Smooth muscle cell (in vitro differentiated cells): ENCODE measurements at regions not wholly inside any gene's neighbourhood (a gene's known extent, or its start where the extent isn't known, plus 50 kb on each side); places are given as distances from the start of the nearest gene placed in this dataset.

Source experiments
- DNase-seq: peaks from one replicate; lab custom pipeline; 2025; ENCODE audit not compliant: unreplicated experiment; lab: John Stamatoyannopoulos, UW
- H2AFZ ChIP-seq: fragments of 200-600 bp; sonication (generic); 2 replicates; pipeline ENCODE4 v1.6.0; 2016; ENCODE audit warnings: antibody characterized with exemption, low read depth, mild to moderate bottlenecking
- H3F3A ChIP-seq: fragments of 200-600 bp; sonication (generic); 2 replicates; pipeline ENCODE4 v1.6.0; 2017; ENCODE audit warnings: antibody characterized with exemption, low read depth
- H3K27ac ChIP-seq: fragments of 200-600 bp; sonication (generic); 2 replicates; pipeline ENCODE4 v1.5.1; 2016; ENCODE audit warnings: low read depth, mild to moderate bottlenecking
- H3K27me3 ChIP-seq: fragments of 200-600 bp; sonication (generic); 2 replicates; pipeline ENCODE4 v1.6.1; 2016; ENCODE audit warnings: low read depth, mild to moderate bottlenecking
- H3K36me3 ChIP-seq: fragments of 200-600 bp; sonication (generic); 2 replicates; pipeline ENCODE4 v1.5.1; 2016; ENCODE audit warnings: low read depth
- H3K4me1 ChIP-seq: fragments of 200-600 bp; sonication (generic); 2 replicates; pipeline ENCODE4 v1.5.1; 2016; ENCODE audit warnings: low read depth
- H3K4me2 ChIP-seq: fragments of 200-600 bp; sonication (generic); 2 replicates; pipeline ENCODE4 v1.6.0; 2016; ENCODE audit warnings: mild to moderate bottlenecking
- H3K4me3 ChIP-seq: fragments of 200-600 bp; sonication (generic); 2 replicates; pipeline ENCODE4 v1.5.1; 2016; ENCODE audit warnings: mild to moderate bottlenecking
- H3K79me2 ChIP-seq: fragments of 200-600 bp; sonication (generic); 2 replicates; pipeline ENCODE4 v1.6.0; 2016; ENCODE audit warnings: low read depth, mild to moderate bottlenecking
- H3K9ac ChIP-seq: fragments of 200-600 bp; sonication (generic); 2 replicates; pipeline ENCODE4 v1.6.0; 2016; ENCODE audit warnings: low read depth
- H3K9me3 ChIP-seq: fragments of 200-600 bp; sonication (generic); replicated peaks from 2 replicates; pipeline ENCODE4 v1.5.1; 2016; ENCODE audit warnings: low read depth
- H4K20me1 ChIP-seq: fragments of 200-600 bp; sonication (generic); 2 replicates; pipeline ENCODE4 v1.6.0; 2016; ENCODE audit warnings: low read depth
- CTCF ChIP-seq: fragments of 200-600 bp; sonication (generic); IDR thresholded peaks from 2 replicates; pipeline ENCODE4 v1.5.1; 2017; ENCODE audit warnings: borderline replicate concordance, mild to moderate bottlenecking, antibody characterized with exemption; ENCODE audit not compliant: insufficient read depth, poor library complexity, severe bottlenecking
- WGBS: methylation state at CpG from one replicate; pipeline ENCODE4 v1.1.7; 2016; ENCODE audit warnings: low lambda C conversion rate; 5-methylcytosine and 5-hydroxymethylcytosine counted together

GRCh38 chr19:31911577-31911976 lies 433.8 kb upstream of the ZNF507 start:
- Histone ChIP-seq H3K4me2 (no peak overlapping the region), H3K9ac (no peak overlapping the region), H3K4me1 (no peaks in the 10 kb centered on the region), H4K20me1 (no peaks in the 10 kb centered on the region), H3K9me3 (no peaks in the 10 kb centered on the region), H2AFZ (no peak overlapping the region), H3F3A (no peaks in the 10 kb centered on the region), H3K27me3 (no peaks in the 10 kb centered on the region), H3K27ac (no peak overlapping the region), H3K79me2 (no peaks in the 10 kb centered on the region), H3K36me3 (no peaks in the 10 kb centered on the region), H3K4me3 (no peak overlapping the region)
- TF ChIP-seq CTCF: no peak
- WGBS: 94% methylated on average over 6 of the region's 6 CpGs
- DNase-seq: no peak

- Histone ChIP-seq H3K4me3 (no peak overlapping the region), H2AFZ (peak overlapping the region; percentile 64), H3K4me2 (no peak overlapping the region), H3K9me3 (no peaks in the 10 kb centered on the region), H3K27me3 (no peaks in the 10 kb centered on the region), H3K27ac (no peak overlapping the region), H3K79me2 (no peaks in the 10 kb centered on the region), H4K20me1 (no peaks in the 10 kb centered on the region), H3K4me1 (no peaks in the 10 kb centered on the region), H3K9ac (no peak overlapping the region), H3K36me3 (no peaks in the 10 kb centered on the region), H3F3A (no peaks in the 10 kb centered on the region)
- DNase-seq: no peak
- 69% methylated on average over 7 of the region's 7 CpGs for WGBS
- TF ChIP-seq CTCF: no peak
Measured at GRCh38 chr19:31913103-31913661, 432.2 kb upstream of the ZNF507 start.

- H2AFZ ChIP-seq: no peak overlapping the region
- no peak for DNase-seq
- H3K9ac ChIP-seq: no peak overlapping the region
- H3K27ac ChIP-seq: no peak overlapping the region
- H4K20me1 ChIP-seq: no peaks in the 10 kb centered on the region
- no peaks in the 10 kb centered on the region for H3K27me3 ChIP-seq
- H3K79me2 ChIP-seq: no peaks in the 10 kb centered on the region
- no peaks in the 10 kb centered on the region for H3K36me3 ChIP-seq
- no peak for TF ChIP-seq CTCF
- H3K4me2 ChIP-seq: no peak overlapping the region
- no peaks in the 10 kb centered on the region for H3F3A ChIP-seq
- peaks cover 4% of the 10 kb centered on the region for H3K9me3 ChIP-seq
- H3K4me3 ChIP-seq: no peak overlapping the region
- 80% methylated on average over 2 of the region's 2 CpGs for WGBS
- H3K4me1 ChIP-seq: no peaks in the 10 kb centered on the region
Measured at GRCh38 chr19:31930401-31930800, 415.0 kb upstream of the ZNF507 start.

- Histone ChIP-seq H3K36me3 (no peaks in the 10 kb centered on the region), H3K27ac (no peak overlapping the region), H3K79me2 (no peaks in the 10 kb centered on the region), H3K4me1 (no peaks in the 10 kb centered on the region), H4K20me1 (no peaks in the 10 kb centered on the region), H3K4me3 (no peak overlapping the region), H3K27me3 (no peaks in the 10 kb centered on the region), H3K9ac (no peak overlapping the region), H3K9me3 (no peaks in the 10 kb centered on the region), H3K4me2 (no peak overlapping the region), H3F3A (no peaks in the 10 kb centered on the region), H2AFZ (no peak overlapping the region)
- 86% methylated on average over 3 of the region's 3 CpGs for WGBS
- DNase-seq: no peak
- no peak for TF ChIP-seq CTCF
Measured at GRCh38 chr19:31937983-31938382, 407.4 kb upstream of the ZNF507 start.
